Omental fat pad (tissue), 3 donors: ENCODE measurements at regions not wholly inside any gene's neighbourhood (a gene's known extent, or its start where the extent isn't known, plus 50 kb on each side); places are given as distances from the start of the nearest gene placed in this dataset.

ENCODE experiments used
- ATAC-seq: fragments of 150-250 bp; one replicate; pipeline ENCODE4 v1.9.1; 2016; ENCODE audit warnings: mild to moderate bottlenecking, moderate library complexity; ENCODE audit not compliant: low FRiP score
- DNase-seq: peaks from one replicate; pipeline ENCODE4 v3.0.0-alpha.2; 2019; ENCODE audit warnings: low spot score
- TF ChIP-seq, protein P1 (sequence below), 3 donors: fragments of 450-650 bp; IDR thresholded peaks; one replicate each; pipeline ENCODE4 v1.5.1; 2016 to 2017; ENCODE audit warnings: antibody characterized with exemption in 3 of 3, mild to moderate bottlenecking in 3 of 3, moderate library complexity in 2 of 3

GRCh38 chr20:20820785-20821483 lies 108.5 kb upstream of the RALGAPA2 start:
- no peak for ATAC-seq
- DNase-seq: no peak
- TF ChIP-seq, protein P1, sequence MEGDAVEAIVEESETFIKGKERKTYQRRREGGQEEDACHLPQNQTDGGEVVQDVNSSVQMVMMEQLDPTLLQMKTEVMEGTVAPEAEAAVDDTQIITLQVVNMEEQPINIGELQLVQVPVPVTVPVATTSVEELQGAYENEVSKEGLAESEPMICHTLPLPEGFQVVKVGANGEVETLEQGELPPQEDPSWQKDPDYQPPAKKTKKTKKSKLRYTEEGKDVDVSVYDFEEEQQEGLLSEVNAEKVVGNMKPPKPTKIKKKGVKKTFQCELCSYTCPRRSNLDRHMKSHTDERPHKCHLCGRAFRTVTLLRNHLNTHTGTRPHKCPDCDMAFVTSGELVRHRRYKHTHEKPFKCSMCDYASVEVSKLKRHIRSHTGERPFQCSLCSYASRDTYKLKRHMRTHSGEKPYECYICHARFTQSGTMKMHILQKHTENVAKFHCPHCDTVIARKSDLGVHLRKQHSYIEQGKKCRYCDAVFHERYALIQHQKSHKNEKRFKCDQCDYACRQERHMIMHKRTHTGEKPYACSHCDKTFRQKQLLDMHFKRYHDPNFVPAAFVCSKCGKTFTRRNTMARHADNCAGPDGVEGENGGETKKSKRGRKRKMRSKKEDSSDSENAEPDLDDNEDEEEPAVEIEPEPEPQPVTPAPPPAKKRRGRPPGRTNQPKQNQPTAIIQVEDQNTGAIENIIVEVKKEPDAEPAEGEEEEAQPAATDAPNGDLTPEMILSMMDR (IDR thresholded peaks at IDR 0.05): no peak

DNA sequence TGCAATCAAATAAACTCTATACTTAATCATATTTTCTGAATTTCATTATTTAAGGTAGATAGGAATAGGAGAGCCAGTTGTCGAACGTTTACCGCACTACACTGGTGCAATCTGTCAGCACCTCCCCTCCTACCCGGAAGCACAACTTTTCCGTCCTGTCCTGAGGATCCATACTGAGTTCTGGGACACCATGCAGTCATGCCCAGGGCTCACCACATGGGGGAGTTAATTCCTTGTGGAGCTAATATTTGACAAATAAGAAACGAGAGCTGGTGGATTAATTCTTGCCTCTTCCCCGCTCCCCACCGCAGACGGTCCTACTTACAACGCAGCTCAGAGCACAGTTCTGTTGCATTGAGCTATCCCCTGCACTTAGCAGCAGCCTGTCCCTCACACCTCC lies 107.7 kb upstream of the RALGAPA2 start:
- ATAC-seq: no peak
- TF ChIP-seq, protein P1 (IDR thresholded peaks at IDR 0.05): no peak
- DNase-seq: no peak

DNA sequence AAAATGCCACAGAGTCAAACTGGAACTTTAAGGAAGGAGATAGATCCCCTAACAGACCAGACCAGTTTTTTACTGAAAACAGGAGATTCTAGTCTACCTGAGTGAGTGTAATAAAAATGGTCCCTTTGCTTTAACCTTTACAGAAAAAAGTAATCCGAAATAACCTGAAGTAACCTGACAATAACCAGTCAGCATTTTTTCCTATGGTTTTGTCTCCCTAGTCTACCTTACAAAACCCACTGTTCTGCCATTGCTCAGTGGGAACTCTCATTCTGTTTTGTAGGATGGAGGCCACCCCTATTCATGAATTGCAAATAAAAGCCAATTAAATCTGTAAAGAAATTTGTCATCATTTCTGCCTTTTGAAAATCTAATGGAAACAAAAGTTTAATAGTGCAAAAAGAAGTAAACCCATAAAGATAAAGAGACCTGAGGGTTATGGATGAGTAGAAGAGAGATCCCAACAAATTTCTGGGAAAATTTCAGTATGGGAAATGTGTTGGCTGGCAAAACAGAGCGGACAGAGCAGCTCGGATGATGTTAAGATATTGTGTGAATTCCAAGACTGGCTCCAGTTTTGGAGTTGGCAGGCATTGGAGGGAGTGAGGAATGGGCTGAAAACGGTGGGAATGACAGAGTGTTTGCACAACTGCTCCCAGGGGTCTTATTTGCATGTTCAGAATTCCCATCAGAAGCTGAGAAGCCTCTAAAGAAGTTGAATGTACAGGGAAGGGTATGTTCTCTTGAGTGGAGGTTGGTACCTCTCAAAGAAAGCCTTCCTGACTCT lies 104.7 kb upstream of the RALGAPA2 start:
- TF ChIP-seq, protein P1 (IDR thresholded peaks at IDR 0.05): no peak
- ATAC-seq (no peak), DNase-seq (no peak)

GRCh38 chr20:20815711-20816455 lies 103.4 kb upstream of the RALGAPA2 start:
- DNase-seq (no peak), ATAC-seq (no peak)
- TF ChIP-seq, protein P1 (IDR thresholded peaks at IDR 0.05): no peak

- peak; percentile 87 for ATAC-seq
Observed at GRCh38 chr20:20814685-20815084, 102.2 kb upstream of the RALGAPA2 start.

GRCh38 chr20:20812136-20812535 lies 99.7 kb upstream of the RALGAPA2 start:
- ATAC-seq (no peak), DNase-seq (no peak)
- TF ChIP-seq, protein P1 (IDR thresholded peaks at IDR 0.05): no peak

More at GRCh38 chr20:20814685-20815084, 102.2 kb upstream of the RALGAPA2 start:
- no peak for DNase-seq
- TF ChIP-seq, protein P1 (IDR thresholded peaks at IDR 0.05): no peak
